Right lobe of liver (tissue), 6 donors: ENCODE measurements at regions not wholly inside any gene's neighbourhood (a gene's known extent, or its start where the extent isn't known, plus 50 kb on each side); places are given as distances from the start of the nearest gene placed in this dataset.

Experiments used
- ATAC-seq, 4 donors: fragments of 200-7000 bp; cut with Tn5 transposase; one replicate each; pipeline ENCODE4 v1.9.1; 2020; ENCODE audit warnings: mild to moderate bottlenecking in 4 of 4, moderate library complexity in 4 of 4
- DNase-seq, 3 donors: peaks; one replicate each; pipeline ENCODE4 v3.0.0-alpha.2; 2020
- H3K27ac ChIP-seq, 3 donors: fragments of 200-600 bp; one replicate each; pipeline ENCODE4 v1.8.0; 2022
- H3K27me3 ChIP-seq, 2 donors: fragments of 200-600 bp; one replicate each; pipeline ENCODE4 v1.8.0; 2022
- H3K36me3 ChIP-seq, 4 donors: fragments of 200-600 bp; sonication (generic) in 1 of 4; one replicate each; pipeline versions ENCODE4 v1.5.1 to v1.8.0; 2017 to 2022; ENCODE audit warnings: control low read depth in 1 of 4
- H3K4me1 ChIP-seq, 4 donors: fragments of 200-600 bp; sonication (generic) in 1 of 4; one replicate each; pipeline versions ENCODE4 v1.5.1 to v1.8.0; 2017 to 2022; ENCODE audit warnings: control low read depth in 1 of 4
- H3K4me3 ChIP-seq, 3 donors: fragments of 200-600 bp; one replicate each; pipeline ENCODE4 v1.8.0; 2022
- H3K9me3 ChIP-seq, 4 donors: fragments of 200-600 bp; sonication (generic) in 1 of 4; one replicate each; pipeline versions ENCODE4 v1.5.1 to v1.8.0; 2017 to 2022; ENCODE audit warnings: control low read depth in 1 of 4
- POLR2A ChIP-seq: fragments of 450-650 bp; IDR thresholded peaks from one replicate; pipeline ENCODE4 v1.6.1; 2017; ENCODE audit warnings: antibody characterized with exemption, mild to moderate bottlenecking
- WGBS: methylation state at CpG from one replicate; pipeline ENCODE4 v1.1.6; 2018; ENCODE audit warnings: low coverage, low lambda C conversion rate; ENCODE audit not compliant: insufficient coverage; ENCODE audit errors: missing lambda C conversion rate; 5-methylcytosine and 5-hydroxymethylcytosine counted together
- intact Hi-C, 2 donors: fragments of 100-400 bp; cut with DNase I; formaldehyde crosslinking; loops; one replicate each; pipeline versions ENCODE4 v1.11.2 to v1.14.1; 2022
- TF ChIP-seq, protein P1 (sequence below), 4 donors: fragments of 200-600 bp in 3 of 4; fragments of 450-650 bp in 1 of 4; IDR thresholded peaks; one replicate each; pipeline versions ENCODE4 v1.5.1 to v1.8.0; 2016 to 2022; ENCODE audit warnings: antibody characterized with exemption in 4 of 4, mild to moderate bottlenecking in 2 of 4
- donor health status: DM: no; HTN: yes; CAD: no.
- donor health status: DM: no; HTN: no; CAD: no.
- donor health status: DM: no; HTN: no; CAD: no.
- donor health status: DM: no; HTN: yes; CAD: no.
- donor health status: DM: no; HTN: yes; CAD: no.

- H3K4me1 ChIP-seq: peaks cover 0 to 9% (median 3%) of the 10 kb centered on the region in 4 donors
- H3K27ac ChIP-seq: no peak overlapping the region
- TF ChIP-seq, protein P1, sequence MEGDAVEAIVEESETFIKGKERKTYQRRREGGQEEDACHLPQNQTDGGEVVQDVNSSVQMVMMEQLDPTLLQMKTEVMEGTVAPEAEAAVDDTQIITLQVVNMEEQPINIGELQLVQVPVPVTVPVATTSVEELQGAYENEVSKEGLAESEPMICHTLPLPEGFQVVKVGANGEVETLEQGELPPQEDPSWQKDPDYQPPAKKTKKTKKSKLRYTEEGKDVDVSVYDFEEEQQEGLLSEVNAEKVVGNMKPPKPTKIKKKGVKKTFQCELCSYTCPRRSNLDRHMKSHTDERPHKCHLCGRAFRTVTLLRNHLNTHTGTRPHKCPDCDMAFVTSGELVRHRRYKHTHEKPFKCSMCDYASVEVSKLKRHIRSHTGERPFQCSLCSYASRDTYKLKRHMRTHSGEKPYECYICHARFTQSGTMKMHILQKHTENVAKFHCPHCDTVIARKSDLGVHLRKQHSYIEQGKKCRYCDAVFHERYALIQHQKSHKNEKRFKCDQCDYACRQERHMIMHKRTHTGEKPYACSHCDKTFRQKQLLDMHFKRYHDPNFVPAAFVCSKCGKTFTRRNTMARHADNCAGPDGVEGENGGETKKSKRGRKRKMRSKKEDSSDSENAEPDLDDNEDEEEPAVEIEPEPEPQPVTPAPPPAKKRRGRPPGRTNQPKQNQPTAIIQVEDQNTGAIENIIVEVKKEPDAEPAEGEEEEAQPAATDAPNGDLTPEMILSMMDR (IDR thresholded peaks at IDR 0.05): no peak
- no peak for TF ChIP-seq POLR2A
- H3K36me3 ChIP-seq: no peaks in the 10 kb centered on the region
- H3K27me3 ChIP-seq: no peaks in the 10 kb centered on the region
- no peaks in the 10 kb centered on the region for H3K9me3 ChIP-seq
- H3K4me3 ChIP-seq: no peak overlapping the region
- intact Hi-C loops: no loop called here
- no peak for DNase-seq
- ATAC-seq: no peak
- WGBS: 95% methylated on average over 3 of the region's 3 CpGs
Observed at GRCh38 chr13:33997574-33997973, 179.6 kb downstream of the RFC3 start.

GRCh38 chr13:33999811-34000605 is 182.1 kb downstream of the RFC3 start:
- no peak overlapping the region for H3K27ac ChIP-seq
- peaks cover 0 to 6% (median 0%) of the 10 kb centered on the region in 4 donors for H3K4me1 ChIP-seq
- no peak for DNase-seq
- no peaks in the 10 kb centered on the region for H3K36me3 ChIP-seq
- no peaks in the 10 kb centered on the region for H3K9me3 ChIP-seq
- TF ChIP-seq POLR2A: no peak
- TF ChIP-seq, protein P1 (IDR thresholded peaks at IDR 0.05): no peak
- WGBS: 37% methylated on average over 6 of the region's 6 CpGs
- no peak overlapping the region for H3K4me3 ChIP-seq
- no peak for ATAC-seq
- intact Hi-C loops: no loop called here
- H3K27me3 ChIP-seq: no peaks in the 10 kb centered on the region

GRCh38 chr13:34000955-34001354 is 183.0 kb downstream of the RFC3 start:
- ATAC-seq: peak in 1 of 4 donors; percentile 24

DNA sequence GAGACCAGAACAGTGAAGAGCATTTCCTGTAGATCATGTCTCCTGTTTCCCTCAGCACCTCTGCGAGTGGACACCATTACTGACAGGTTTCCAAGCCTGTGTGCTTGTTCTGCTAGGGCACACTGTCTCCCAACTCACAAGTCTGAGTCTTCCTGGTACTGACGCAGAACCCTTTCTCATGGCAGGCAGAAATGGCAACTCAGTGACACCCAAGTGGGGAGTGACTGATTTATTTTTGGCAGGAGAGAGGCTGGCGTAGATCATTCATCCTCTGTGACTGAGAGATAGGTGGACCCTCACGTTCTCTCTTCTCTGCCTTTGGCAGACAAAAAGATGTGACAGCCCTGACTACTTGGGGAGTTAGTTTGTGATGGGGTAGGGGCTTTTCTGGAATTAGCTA is 183.4 kb downstream of the RFC3 start:
- peak in 1 of 4 donors; percentile 27 for ATAC-seq
- intact Hi-C loops: no loop called here
- H3K9me3 ChIP-seq: no peaks in the 10 kb centered on the region
- no peaks in the 10 kb centered on the region for H3K36me3 ChIP-seq
- no peaks in the 10 kb centered on the region for H3K27me3 ChIP-seq
- DNase-seq: no peak
- H3K4me1 ChIP-seq: peaks cover 0 to 6% (median 0%) of the 10 kb centered on the region in 4 donors
- 82% methylated on average over 2 of the region's 4 CpGs for WGBS
- no peak overlapping the region for H3K27ac ChIP-seq
- no peak overlapping the region for H3K4me3 ChIP-seq
- no peak for TF ChIP-seq POLR2A
- TF ChIP-seq, protein P1 (IDR thresholded peaks at IDR 0.05): no peak

More at GRCh38 chr13:34000955-34001354, 183.0 kb downstream of the RFC3 start:
- no peaks in the 10 kb centered on the region for H3K9me3 ChIP-seq
- no peaks in the 10 kb centered on the region for H3K27me3 ChIP-seq
- intact Hi-C loops: no loop called here
- H3K36me3 ChIP-seq: no peaks in the 10 kb centered on the region
- no peak for DNase-seq
- H3K4me3 ChIP-seq: no peak overlapping the region
- H3K4me1 ChIP-seq: peaks cover 0 to 6% (median 0%) of the 10 kb centered on the region in 4 donors
- TF ChIP-seq POLR2A: no peak
- TF ChIP-seq, protein P1 (IDR thresholded peaks at IDR 0.05): no peak
- no peak overlapping the region for H3K27ac ChIP-seq
